ENCODE measurements at regions not wholly inside any gene's neighbourhood (a gene's known extent, or its start where the extent isn't known, plus 50 kb on each side); places are given as distances from the start of the nearest gene placed in this dataset.
"Not testable (repeated sequence)": the region's sequence is repeated elsewhere in the genome, so short reads cannot be mapped to it uniquely, and the experiment has no call there.

DNA sequence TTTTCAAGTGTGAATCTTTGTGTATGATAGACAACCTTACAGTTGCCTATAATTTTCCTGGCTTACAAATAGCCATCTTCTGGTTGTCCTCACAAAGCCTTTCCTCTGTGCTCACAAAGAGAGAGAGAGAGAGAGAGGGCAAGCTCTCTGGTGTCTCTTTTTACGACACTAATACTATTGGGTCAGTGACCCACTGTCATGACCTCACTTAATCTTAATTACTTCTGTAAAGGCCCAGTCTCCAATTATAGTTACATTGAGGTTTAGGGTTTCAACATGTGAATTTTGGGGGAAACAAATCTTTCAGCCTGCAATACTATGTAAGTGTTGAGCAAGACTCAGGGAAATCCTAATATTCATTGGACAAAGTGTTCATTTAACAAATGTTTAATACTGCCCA, 167.4 kb upstream of the COL11A1 start:
- no peaks in the 10 kb centered on the region for H3K9me3 ChIP-seq
- no peaks in the 10 kb centered on the region for H3K27me3 ChIP-seq
- H3K36me3 ChIP-seq = no peaks in the 10 kb centered on the region
- no peak for DNase-seq
- H3K4me3 ChIP-seq = no peak overlapping the region

GRCh38 chr1:103274886-103275285, 166.6 kb upstream of the COL11A1 start:
- no peaks in the 10 kb centered on the region for H3K36me3 ChIP-seq
- no peaks in the 10 kb centered on the region for H3K27me3 ChIP-seq
- no peak overlapping the region for H3K4me3 ChIP-seq
- no peaks in the 10 kb centered on the region for H3K9me3 ChIP-seq
- DNase-seq = no peak

DNA sequence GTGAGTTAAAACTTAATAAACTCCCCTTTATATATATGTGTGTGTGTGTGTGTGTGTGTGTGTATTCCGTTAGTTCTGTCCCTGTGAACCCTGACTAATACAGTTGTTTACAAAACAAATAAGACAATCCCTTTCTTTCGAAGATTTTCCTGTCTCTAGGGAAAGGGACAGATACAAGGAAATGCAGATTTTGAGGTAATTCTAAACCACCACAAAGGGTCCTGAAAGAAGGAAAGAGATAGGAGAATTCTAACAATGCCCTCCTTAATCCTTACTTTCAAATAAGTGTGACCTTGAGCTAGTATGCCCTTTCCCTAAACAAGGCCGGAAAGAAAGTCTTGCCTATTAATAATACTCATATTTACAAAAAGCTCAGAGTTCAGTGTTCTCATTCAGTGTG, 164.8 kb upstream of the COL11A1 start:
- Histone ChIP-seq H3K4me3 (no peak overlapping the region), H3K36me3 (no peaks in the 10 kb centered on the region), H3K9me3 (no peaks in the 10 kb centered on the region), H3K27me3 (no peaks in the 10 kb centered on the region)
- DNase-seq = no peak

GRCh38 chr1:103271471-103271870, 163.1 kb upstream of the COL11A1 start:
- H3K27me3 ChIP-seq, H3K9me3 ChIP-seq, H3K4me3 ChIP-seq, H3K36me3 ChIP-seq: not testable (repeated sequence)
- DNase-seq = peak; percentile 30

GRCh38 chr1:103267893-103268292, 159.6 kb upstream of the COL11A1 start:
- H3K27me3 ChIP-seq = no peaks in the 10 kb centered on the region
- H3K36me3 ChIP-seq = no peaks in the 10 kb centered on the region
- H3K9me3 ChIP-seq = no peaks in the 10 kb centered on the region
- H3K4me3 ChIP-seq = no peak overlapping the region
- no peak for DNase-seq

DNA sequence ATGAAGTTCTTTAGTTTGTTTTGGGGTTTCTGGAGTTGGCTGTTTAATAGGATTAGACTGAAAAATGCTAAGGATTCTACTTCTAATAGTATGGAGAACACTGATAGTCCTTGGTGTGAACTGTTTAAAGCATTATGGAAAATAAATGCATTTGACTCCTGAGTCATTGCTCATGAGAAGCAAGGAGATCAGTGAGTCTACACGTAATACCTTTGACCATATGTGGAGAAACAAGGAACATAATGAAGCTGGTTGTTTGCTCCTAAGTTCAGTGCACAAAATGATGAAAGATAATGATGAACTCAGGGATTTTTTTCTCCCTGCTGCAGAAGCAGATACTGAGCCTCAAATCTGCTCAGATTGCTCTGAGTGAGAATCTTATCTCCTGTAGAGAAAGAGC, 158.9 kb upstream of the COL11A1 start:
- DNase-seq = no peak
- H3K9me3 ChIP-seq = no peaks in the 10 kb centered on the region

GRCh38 chr1:103266036-103266435, 157.7 kb upstream of the COL11A1 start:
- Histone ChIP-seq H3K4me3 (no peak overlapping the region), H3K27me3 (no peaks in the 10 kb centered on the region), H3K9me3 (no peaks in the 10 kb centered on the region), H3K36me3 (no peaks in the 10 kb centered on the region)
- DNase-seq = no peak

More for the DNA sequence above, 158.9 kb upstream of the COL11A1 start:
- Histone ChIP-seq H3K36me3 (no peaks in the 10 kb centered on the region), H3K27me3 (no peaks in the 10 kb centered on the region), H3K4me3 (no peak overlapping the region)

- H3K4me3 ChIP-seq = no peak overlapping the region
- H3K9me3 ChIP-seq = no peaks in the 10 kb centered on the region
- no peaks in the 10 kb centered on the region for H3K27me3 ChIP-seq
- no peak for DNase-seq
- no peaks in the 10 kb centered on the region for H3K36me3 ChIP-seq
Measured at GRCh38 chr1:103265551-103265950, 157.2 kb upstream of the COL11A1 start.

GRCh38 chr1:103259982-103260381, 151.7 kb upstream of the COL11A1 start:
- Histone ChIP-seq H3K9me3 (no peaks in the 10 kb centered on the region), H3K4me3 (no peak overlapping the region), H3K27me3 (no peaks in the 10 kb centered on the region), H3K36me3 (no peaks in the 10 kb centered on the region)
- no peak for DNase-seq

DNA sequence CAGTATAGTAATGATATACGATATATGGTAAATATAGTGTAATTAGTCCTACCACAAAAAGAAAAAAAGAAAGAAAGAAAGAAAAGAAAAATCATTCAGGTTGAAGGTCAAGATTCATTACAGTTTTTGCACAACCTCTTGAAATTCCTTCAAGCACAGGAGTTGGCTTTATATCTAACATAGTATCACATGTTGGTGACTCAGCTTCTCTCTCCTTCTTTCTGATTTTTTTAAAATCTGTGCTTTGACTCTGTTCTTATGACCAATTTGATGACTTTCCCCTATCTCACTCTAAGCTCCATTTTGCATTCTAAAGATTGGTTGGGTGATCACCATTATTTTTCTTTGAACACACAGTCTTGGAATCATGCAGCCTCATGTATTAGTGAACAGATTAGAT, 148.2 kb upstream of the COL11A1 start:
- H3K36me3 ChIP-seq = no peaks in the 10 kb centered on the region
- H3K9me3 ChIP-seq = no peaks in the 10 kb centered on the region
- no peak for DNase-seq
- H3K27me3 ChIP-seq = no peaks in the 10 kb centered on the region
- H3K4me3 ChIP-seq = no peak overlapping the region

GRCh38 chr1:103254691-103255090, 146.4 kb upstream of the COL11A1 start:
- Histone ChIP-seq H3K4me3 (no peak overlapping the region), H3K36me3 (no peaks in the 10 kb centered on the region), H3K27me3 (no peaks in the 10 kb centered on the region), H3K9me3 (no peaks in the 10 kb centered on the region)
- DNase-seq = no peak

GRCh38 chr1:103250441-103250861, 142.1 kb upstream of the COL11A1 start:
- no peak for DNase-seq
- H3K27me3 ChIP-seq = no peaks in the 10 kb centered on the region; the same call in 1 of the 2 replicates

DNA sequence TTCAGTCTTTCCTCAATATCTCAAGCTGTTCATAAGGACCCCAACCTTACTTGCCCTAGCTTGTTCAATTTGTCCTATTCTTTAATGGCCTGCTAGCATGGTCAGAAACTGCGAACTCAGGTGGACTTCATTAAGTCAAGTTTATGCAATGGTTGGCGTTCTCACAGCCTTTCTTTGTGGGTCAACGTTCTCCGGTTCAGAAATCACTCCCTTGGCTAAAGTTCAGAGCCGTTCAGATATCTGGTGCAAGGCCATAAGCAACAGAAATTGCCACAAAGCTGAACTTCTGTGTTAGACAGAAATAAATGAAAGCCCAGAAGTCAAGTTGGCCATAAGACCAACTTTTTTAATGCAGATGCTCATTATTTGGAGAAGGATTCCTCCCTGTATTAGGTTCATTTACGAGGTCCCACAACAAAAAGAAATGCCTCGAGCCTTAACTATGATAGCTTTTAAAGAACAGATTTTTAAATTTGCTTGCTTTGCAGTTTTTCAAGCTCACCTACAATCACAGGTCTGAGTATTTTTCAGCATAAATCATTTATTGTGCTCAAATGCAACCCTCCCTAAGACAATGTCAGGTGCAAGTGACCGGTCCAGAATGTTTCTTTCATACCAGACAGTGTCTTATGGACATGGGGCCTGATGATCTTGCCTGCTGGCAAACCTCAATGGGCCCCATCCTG, 140.2 kb upstream of the COL11A1 start:
- no peak for DNase-seq
- Histone ChIP-seq H3K27me3 (no peaks in the 10 kb centered on the region; the same call in 1 of the 2 replicates), H3K9me3 (no peaks in the 10 kb centered on the region), H3K4me3 (no peak overlapping the region), H3K36me3 (no peaks in the 10 kb centered on the region)

More at GRCh38 chr1:103250441-103250861, 142.1 kb upstream of the COL11A1 start:
- Histone ChIP-seq H3K4me3 (no peak overlapping the region), H3K36me3 (no peaks in the 10 kb centered on the region), H3K9me3 (no peaks in the 10 kb centered on the region)

DNA sequence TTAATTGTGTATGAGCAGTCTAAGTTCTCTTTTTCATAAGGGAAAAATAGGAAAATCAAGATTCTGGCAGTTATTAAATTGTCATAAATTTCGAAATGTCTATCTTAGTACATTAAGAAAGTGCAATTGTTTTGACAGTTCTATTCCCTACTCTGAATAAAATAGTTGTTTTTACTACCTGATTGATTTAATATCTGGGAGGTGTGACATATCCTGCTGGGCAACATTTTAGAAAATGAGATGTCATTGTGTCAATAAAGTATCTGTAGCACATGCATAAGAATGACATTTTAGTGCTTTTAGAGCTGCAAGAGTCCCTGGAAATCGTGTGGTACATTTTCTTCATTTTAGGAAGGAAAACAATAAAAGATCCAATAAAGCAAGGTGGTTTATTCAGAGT, 139.2 kb upstream of the COL11A1 start:
- H3K4me3 ChIP-seq = no peak overlapping the region
- no peak for DNase-seq
- H3K9me3 ChIP-seq = no peaks in the 10 kb centered on the region
- no peaks in the 10 kb centered on the region; the same call in none of the 2 replicates for H3K27me3 ChIP-seq
- H3K36me3 ChIP-seq = no peaks in the 10 kb centered on the region

DNA sequence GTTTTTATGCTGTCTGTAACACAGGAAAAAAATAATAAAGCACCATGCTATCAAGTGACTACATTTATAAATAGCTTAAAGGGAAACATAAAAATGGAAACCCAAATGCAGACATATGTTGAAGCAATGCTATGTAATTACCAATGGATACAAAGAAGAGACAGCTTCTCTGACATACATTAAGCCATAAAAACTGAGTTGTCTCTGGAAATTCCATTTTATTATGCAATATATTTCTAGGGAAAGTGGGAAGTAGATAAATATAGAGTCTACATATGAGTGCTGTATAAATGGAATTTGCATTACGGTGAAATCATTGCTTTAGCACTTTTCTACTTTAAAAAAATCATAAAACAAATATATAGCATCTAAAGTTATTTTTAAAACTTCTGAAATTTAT, 135.2 kb upstream of the COL11A1 start:
- no peak overlapping the region for H3K4me3 ChIP-seq
- H3K36me3 ChIP-seq = no peaks in the 10 kb centered on the region
- H3K9me3 ChIP-seq = no peaks in the 10 kb centered on the region
- no peaks in the 10 kb centered on the region; the same call in none of the 2 replicates for H3K27me3 ChIP-seq
- no peak for DNase-seq

DNA sequence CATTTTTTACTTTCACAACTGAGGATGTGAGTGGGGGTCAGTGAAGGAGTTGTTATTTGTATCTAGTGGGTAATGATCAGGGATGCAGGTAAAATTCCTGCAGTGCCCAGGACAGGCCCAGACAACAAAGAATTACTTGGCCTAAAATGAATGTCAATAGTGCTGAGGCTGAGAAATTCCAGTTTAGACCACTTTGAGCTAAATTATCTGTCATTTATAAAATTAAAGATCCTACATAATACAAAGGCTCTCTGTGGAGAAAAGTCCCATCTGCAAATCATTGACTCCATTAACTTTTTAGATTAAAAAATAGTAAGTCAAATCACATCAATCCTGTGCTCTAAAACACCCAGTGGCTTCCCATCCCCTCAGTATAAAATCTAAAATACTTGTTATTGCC, 130.7 kb upstream of the COL11A1 start:
- Histone ChIP-seq H3K27me3 (no peaks in the 10 kb centered on the region; the same call in 1 of the 2 replicates), H3K9me3 (no peaks in the 10 kb centered on the region), H3K36me3 (no peaks in the 10 kb centered on the region), H3K4me3 (no peak overlapping the region)
- DNase-seq = no peak

GRCh38 chr1:103230061-103230460, 121.7 kb upstream of the COL11A1 start:
- DNase-seq = no peak
- no peaks in the 10 kb centered on the region for H3K9me3 ChIP-seq
- H3K27me3 ChIP-seq = no peaks in the 10 kb centered on the region
- no peak overlapping the region for H3K4me3 ChIP-seq
- no peaks in the 10 kb centered on the region for H3K36me3 ChIP-seq

DNA sequence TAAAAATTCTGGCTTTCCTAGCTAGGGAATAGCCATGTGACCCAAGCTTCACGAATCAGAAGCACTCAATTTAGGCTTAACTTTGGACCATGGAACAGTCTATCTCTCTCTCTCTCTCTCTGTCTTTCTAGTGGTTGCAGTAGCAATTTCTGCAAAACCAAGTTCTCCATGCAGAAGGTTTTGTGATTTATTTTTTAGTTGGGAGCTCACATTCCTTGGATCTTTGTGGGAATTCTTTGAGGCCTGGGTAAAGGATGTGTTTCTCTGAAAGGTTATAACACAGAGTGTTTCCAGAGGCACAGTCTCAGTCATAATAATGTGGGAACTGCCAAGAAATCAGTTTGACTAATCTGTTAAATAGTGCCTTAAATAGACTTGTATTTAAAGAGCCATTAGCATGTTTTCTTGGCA, 112.3 kb upstream of the COL11A1 start:
- no peak overlapping the region for H3K4me3 ChIP-seq
- no peaks in the 10 kb centered on the region for H3K36me3 ChIP-seq
- DNase-seq = no peak
- no peaks in the 10 kb centered on the region for H3K9me3 ChIP-seq
- no peaks in the 10 kb centered on the region; the same call in 1 of the 2 replicates for H3K27me3 ChIP-seq
